AG08395 (cell line): ENCODE measurements at regions not wholly inside any gene's neighbourhood (a gene's known extent, or its start where the extent isn't known, plus 50 kb on each side); places are given as distances from the start of the nearest gene placed in this dataset.

Experiments used
- DNase-seq: peaks from one replicate; pipeline ENCODE4 v3.0.0; 2012; ENCODE audit warnings: mixed read lengths, low spot score

DNA sequence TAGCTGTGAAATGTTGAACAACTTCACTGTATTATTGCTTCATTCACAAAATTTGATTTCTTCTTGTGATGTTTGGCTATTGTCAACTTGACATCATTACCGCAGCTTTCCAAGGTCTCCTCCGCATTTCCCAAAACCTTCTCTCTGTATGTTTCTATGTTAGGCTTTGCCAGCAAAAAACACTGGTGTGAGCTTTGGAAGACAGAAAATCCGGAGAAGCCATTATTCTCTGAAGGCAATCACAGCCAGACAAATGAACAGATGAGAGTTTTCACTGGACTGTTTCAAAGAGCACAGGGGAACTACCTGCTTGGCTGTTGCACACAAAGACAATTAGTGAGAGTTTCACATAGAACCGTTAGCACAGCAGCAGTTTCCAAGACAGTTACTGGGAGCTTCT is 609.6 kb downstream of the BRINP3 start:
- no peak for DNase-seq

DNA sequence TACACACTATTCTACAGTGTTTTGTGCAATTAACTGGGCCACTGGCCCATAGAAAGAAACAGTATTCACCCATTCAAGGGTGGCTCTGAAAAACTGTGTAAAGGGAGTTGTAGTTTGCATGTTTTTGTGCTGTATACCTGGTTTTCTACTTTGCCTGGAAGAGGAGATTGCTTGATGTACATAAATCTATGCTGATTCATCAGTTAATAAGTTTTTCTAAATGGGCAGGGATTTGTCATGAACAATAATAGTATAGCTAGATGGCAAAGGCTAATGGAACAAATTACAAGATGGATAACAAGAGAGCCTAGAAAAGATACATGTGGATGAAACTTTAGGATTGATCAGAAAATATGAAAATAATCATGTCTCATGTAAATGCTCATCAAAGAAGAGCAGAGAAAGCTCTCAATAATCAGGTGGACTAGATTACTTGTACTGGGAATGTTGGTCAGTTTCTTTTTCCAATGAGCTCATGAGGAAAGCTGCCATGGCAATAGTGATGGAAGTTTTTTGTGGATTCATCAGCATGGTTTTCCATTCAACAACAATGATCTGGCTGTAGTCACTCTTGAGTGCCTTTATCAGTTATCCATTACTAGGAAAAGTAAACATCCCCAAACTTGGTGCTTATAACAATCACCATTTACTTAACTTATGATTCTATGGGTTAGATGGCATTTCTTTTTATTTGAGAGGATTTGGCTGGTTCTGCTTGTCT is 602.8 kb downstream of the BRINP3 start:
- no peak for DNase-seq

- DNase-seq, result no peak
These were observed 597.5 kb downstream of the BRINP3 start for GRCh38 chr1:189880135-189880534.

- DNase-seq, result no peak
These were observed 577.8 kb downstream of the BRINP3 start for GRCh38 chr1:189899686-189900425.

- DNase-seq, result no peak
These were observed 573.2 kb downstream of the BRINP3 start for GRCh38 chr1:189904509-189904908.

DNA sequence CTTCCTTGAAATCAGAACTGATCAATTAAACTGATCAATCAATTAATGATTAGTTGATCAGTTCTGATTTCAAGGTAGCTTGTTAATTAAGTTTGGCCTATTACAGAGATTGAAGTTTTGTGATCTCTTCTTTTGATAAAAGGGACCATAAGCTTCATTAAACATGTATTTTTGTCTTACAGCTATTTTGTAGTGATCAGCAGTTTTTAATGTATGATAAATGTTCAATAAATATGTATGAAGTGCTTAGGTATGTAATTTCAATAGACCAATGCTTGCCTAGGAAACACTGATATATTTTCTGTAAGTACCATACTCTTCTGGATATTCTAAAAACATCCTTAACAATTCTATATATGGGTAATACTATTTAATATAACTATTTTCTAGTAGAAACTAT is 569.6 kb downstream of the BRINP3 start:
- no peak for DNase-seq

GRCh38 chr1:189921613-189922012 is 556.1 kb downstream of the BRINP3 start:
- no peak for DNase-seq

DNA sequence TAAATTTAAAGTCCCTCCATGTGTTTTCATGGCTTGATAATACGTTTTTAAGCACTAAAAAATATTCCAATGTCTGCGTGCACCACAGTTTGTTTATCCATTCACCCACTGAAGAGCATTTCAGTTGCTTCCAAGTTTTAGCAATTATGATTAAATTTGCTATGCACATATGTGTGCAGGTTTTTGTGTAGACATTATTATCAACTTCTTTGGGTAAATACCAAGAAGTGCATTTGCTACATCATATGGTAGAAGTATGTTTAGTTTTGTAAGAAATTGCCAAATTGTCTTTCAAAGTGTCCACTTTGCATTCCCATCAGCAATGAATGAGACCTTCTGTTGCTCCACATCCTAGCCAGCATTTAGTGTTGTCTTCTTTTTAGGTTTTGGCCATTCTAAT is 550.0 kb downstream of the BRINP3 start:
- no peak for DNase-seq

DNA sequence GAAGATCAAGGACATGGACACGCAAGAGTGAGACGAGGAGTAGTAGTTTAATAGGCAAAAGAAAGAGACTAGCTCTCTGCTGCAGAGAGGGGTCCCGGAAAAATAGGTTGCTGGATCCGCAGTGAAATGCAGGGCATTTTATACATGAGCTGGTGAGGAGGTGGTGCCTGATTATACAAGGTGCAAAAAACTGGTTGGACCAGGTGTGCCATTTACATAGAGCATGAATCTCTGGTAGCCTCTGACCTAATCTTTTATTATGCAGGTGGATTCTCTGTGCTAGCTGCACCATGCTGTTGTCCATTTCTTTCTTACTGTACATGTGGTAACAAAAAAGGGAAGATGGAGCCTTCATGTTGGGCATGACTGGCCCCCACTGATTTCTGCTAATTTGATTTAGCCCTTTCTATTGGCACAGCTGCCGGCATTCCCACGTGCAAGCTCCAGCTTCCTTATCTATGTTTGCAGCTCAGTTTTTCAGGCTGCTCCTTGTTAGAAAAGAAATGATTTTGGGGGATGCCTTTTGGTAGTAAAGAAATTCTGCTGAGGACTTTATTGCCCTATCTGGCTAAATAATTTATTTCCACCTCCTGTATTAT is 548.1 kb downstream of the BRINP3 start:
- no peak for DNase-seq

DNA sequence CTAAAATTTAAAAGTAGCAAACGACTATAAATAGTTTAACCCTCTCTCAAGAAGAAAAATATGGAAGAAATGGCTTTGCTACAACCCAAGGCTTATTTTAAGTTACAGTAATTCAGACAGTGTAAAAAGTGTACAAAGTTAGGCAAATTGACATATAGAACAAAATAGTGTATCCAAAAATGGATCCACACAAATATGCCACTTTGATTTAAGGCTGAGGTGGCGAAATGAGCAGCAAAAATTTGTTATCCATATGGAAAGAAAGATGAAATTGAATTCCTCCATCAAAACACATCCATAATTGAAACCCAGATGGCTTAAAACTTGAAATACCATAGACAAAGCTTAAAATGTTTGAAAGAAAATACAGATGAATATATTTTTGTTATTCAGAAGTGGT is 540.8 kb downstream of the BRINP3 start:
- no peak for DNase-seq

- DNase-seq, result no peak
These were observed 537.7 kb downstream of the BRINP3 start for GRCh38 chr1:189939967-189940366.

DNA sequence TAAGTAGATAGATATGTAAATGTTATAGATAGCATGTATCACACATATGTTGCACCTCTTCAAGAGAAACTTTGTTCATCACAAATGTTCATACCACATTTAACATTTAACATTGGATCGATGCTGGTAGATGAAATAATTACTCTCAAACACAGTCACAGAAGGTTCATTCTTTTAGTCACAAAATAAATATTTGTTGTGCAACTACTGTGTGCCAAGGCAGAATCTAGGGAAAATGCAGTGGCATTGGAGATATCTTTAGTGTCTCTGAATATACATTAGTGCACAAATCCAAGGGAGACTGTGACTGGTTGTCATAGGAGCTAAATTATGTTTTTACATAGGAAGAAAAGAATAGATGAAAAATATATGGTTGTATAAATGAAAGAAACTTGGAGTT is 535.7 kb downstream of the BRINP3 start:
- DNase-seq, result no peak

DNA sequence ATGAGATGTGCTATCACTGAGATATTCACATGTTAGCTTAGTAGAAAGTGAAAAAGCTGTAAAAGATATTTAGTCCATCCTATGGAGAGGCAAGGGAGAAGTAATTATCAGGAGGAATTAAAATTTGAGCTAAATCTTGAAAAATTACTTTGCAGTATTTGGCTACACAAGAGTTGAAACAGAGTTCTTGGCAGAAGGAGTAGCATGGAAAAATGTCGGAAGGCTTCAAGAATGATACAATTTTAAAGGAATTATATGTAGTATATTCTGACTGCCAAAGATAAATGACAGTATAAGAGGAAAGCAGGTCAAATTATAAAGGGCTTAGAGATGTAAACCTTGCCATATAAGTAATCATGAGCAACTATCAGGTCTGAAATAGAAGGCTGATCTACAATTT is 518.9 kb downstream of the BRINP3 start:
- DNase-seq, result no peak

- no peak for DNase-seq
These were observed 516.9 kb downstream of the BRINP3 start for GRCh38 chr1:189960769-189961168.

DNA sequence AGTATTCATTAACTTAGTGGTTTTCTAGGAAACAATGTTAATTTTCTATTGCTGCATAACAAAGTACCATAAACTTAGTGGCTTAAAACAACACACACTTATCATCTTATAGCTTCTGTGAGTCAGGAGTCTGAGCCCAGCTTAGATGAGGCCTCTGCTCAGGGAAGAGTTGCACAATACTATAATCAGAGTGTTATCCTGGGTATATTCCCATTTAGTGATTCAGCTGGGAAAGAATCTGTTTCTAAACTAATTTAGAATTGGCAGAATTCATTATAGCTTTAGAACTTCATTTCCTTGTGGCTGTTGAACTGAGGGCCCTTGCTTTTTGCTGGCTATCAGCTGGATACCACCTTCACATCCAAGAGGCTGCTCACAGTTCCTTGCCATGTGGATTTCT is 515.5 kb downstream of the BRINP3 start:
- DNase-seq, result no peak

DNA sequence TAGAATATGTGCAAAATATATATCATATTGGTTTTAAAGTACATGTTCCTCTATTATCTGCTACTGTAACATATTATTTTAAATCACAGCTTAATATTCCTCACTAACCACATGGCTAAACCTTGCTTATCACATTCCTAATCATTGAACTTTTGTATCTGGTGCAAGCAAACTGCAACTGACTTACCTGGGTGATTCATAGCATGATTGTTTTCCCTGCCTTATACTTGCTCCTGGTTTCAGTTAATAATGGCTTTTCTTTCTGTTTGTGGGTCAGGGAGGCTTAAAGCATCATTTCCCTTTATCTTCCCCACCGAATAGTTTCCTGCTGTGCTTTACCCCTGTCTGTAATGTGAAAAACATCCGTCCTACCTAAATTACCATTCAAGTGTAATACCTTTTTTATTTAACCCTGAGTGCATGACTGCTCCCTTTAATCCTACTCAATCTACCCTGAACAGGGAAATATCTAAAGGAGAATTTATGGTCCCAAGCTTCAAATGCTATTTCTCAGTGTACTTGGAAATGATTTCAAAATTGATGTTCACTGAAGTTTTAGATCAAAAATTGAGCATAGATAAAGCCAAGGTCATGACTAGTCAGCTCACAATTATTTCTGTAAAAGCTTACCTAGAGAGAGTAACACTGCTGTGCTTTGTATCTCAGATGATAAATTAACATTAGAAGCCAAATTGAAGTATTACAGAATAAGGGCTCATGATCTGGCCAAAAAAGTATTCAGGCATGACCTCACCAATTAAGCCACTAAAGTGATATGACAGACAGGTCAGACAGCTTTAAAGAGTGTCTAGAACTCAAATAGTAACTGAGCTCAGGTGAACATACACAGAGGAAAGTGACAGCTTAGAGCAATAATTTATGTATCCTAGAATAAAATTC is 507.1 kb downstream of the BRINP3 start:
- DNase-seq, result no peak

DNA sequence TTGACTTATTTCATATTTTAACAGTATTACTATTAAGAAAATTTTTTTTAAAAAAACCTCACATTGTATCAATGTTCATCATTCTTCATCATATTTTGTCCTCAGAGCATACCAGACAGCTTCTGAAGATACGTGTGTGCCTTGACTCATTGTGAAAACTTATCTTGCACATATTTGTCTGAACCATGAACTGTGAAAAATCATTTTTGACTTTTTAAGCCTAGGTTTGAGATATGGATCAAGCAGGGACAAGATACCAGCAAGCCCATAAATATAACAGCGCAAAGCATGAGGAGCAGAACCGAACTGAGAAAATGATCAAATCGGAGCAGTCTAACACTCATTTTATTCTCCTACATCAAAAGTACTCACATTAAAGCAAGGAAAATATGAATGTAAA is 506.0 kb downstream of the BRINP3 start:
- DNase-seq, result no peak

GRCh38 chr1:189977184-189977583 is 500.5 kb downstream of the BRINP3 start:
- DNase-seq, result no peak

GRCh38 chr1:189983166-189983890 is 494.3 kb downstream of the BRINP3 start:
- no peak for DNase-seq

GRCh38 chr1:189986516-189986915 is 491.1 kb downstream of the BRINP3 start:
- DNase-seq, result no peak

- no peak for DNase-seq
These were observed 490.2 kb downstream of the BRINP3 start for GRCh38 chr1:189987509-189987908.

- no peak for DNase-seq
These were observed 484.8 kb downstream of the BRINP3 start for GRCh38 chr1:189992856-189993255.
